Caco-2 (cell line): ENCODE measurements at regions not wholly inside any gene's neighbourhood (a gene's known extent, or its start where the extent isn't known, plus 50 kb on each side); places are given as distances from the start of the nearest gene placed in this dataset.

Experiments used
- BruUV-seq: library from RNA; stranded (reverse); fragments of 400-500 nt; replicated peaks from 2 replicates; lab custom pipeline; 2021; lab: Mats Ljungman, UMichigan
- CTCF ChIA-PET: fragments of 300-600 bp; sonication (Branson Sonifier 250); formaldehyde crosslinking; loops from one replicate; lab custom pipeline; 2022; ENCODE audit warnings: antibody characterized with exemption; lab: Charles Lee
- POLR2A ChIA-PET: fragments of 300-600 bp; sonication (Branson Sonifier 250); formaldehyde crosslinking; loops from one replicate; lab custom pipeline; 2022; ENCODE audit warnings: antibody characterized with exemption; lab: Charles Lee
- DNase-seq, 2 experiments: peaks; one replicate each; pipeline versions ENCODE4 v3.0.0 to v3.0.0-alpha.2; 2020 to 2022
- H3K27me3 ChIP-seq: replicated peaks from 2 replicates; pipeline ENCODE4 v1.6.0; 2011; ENCODE audit warnings: low read length; ENCODE audit not compliant: control insufficient read depth, insufficient read depth
- H3K36me3 ChIP-seq: 2 replicates; pipeline ENCODE4 v1.5.1; 2011; ENCODE audit warnings: low read length; ENCODE audit not compliant: control insufficient read depth, insufficient read depth
- H3K4me1 ChIP-seq: fragments of 250-450 bp; sonication (Bioruptor Pico); 2 replicates; pipeline ENCODE4 v1.5.1; 2020; ENCODE audit warnings: mild to moderate bottlenecking
- H3K4me3 ChIP-seq: 2 replicates; pipeline ENCODE4 v1.5.1; 2011; ENCODE audit warnings: low read depth, mild to moderate bottlenecking, control low read depth, low read length
- H3K9me3 ChIP-seq: fragments of 250-450 bp; sonication (Bioruptor Pico); 2 replicates; pipeline ENCODE4 v1.5.1; 2020; ENCODE audit warnings: mild to moderate bottlenecking, moderate library complexity
- H3K27ac Mint-ChIP-seq: one replicate; pipeline ENCODE4 v1.8.0; 2022; ENCODE audit warnings: mixed read lengths; ENCODE audit not compliant: unreplicated experiment
- H3K27me3 Mint-ChIP-seq: one replicate; pipeline ENCODE4 v1.8.0; 2022; ENCODE audit warnings: mixed read lengths; ENCODE audit not compliant: insufficient read depth, unreplicated experiment
- H3K36me3 Mint-ChIP-seq: one replicate; pipeline ENCODE4 v1.8.0; 2022; ENCODE audit warnings: mild to moderate bottlenecking, mixed read lengths; ENCODE audit not compliant: insufficient read depth, unreplicated experiment
- H3K4me1 Mint-ChIP-seq: one replicate; pipeline ENCODE4 v1.8.0; 2022; ENCODE audit warnings: low read depth, mixed read lengths; ENCODE audit not compliant: unreplicated experiment
- H3K4me3 Mint-ChIP-seq: one replicate; pipeline ENCODE4 v1.8.0; 2022; ENCODE audit warnings: mild to moderate bottlenecking, moderate library complexity, mixed read lengths; ENCODE audit not compliant: unreplicated experiment
- H3K9me3 Mint-ChIP-seq: one replicate; pipeline ENCODE4 v1.8.0; 2022; ENCODE audit warnings: mixed read lengths; ENCODE audit not compliant: unreplicated experiment
- CTCF ChIP-seq, 2 experiments: fragments of 200-600 bp in 1 of 2; IDR thresholded peaks; 1 replicate in 1 of 2; 2 replicates in 1 of 2; pipeline versions ENCODE4 v1.5.1 to v1.8.0; 2011 to 2022; ENCODE audit warnings: antibody characterized with exemption in 1 of 2, control low read depth in 1 of 2, inconsistent platforms in 1 of 2, low read depth in 1 of 2, low read length in 1 of 2, mild to moderate bottlenecking in 1 of 2, moderate library complexity in 1 of 2; ENCODE audit not compliant: insufficient read depth in 1 of 2, severe bottlenecking in 1 of 2, unreplicated experiment in 1 of 2
- intact Hi-C: fragments of 100-400 bp; cut with micrococcal nuclease; formaldehyde crosslinking; loops from one replicate; pipeline ENCODE4 v1.10.0; 2022; ENCODE audit not compliant: unreplicated experiment

DNA sequence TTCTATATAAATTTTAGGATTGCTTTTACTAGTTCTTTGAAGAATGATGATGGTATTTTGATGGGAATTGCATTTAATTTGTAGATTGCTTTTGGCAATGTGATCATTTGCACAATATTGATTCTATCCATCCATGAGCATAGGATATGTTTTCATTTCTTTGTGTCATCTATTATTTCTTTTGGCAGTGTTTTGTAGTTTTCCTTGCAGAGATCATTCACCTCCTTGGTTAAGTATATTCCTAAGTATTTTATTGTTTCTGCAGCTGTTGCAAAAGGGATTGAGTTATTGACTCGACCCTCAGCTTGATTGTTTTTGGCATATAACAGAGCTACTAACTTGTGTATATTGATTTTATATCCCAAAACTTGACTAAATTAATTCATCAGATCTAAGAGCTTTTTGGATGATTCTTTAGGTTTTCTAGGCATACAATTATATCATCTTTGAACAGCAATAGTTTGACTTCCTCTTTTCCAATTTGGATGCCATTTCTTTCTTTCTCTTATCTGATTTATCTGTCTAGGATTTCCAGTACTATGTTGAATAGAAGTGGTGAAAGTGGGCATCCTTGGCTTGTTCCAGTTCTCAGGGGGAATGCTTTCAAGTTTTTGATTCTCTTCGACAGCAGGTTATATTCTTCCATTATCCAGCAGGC is 668.1 kb downstream of the SLC16A7 start:
- Mint-ChIP-seq H3K27ac (no peak overlapping the region), H3K9me3 (no peaks in the 10 kb centered on the region), H3K4me1 (no peaks in the 10 kb centered on the region), H3K27me3 (no peaks in the 10 kb centered on the region), H3K4me3 (no peak overlapping the region), H3K36me3 (no peaks in the 10 kb centered on the region)
- BruUV-seq: no TSS peak
- Histone ChIP-seq H3K27me3 (no peaks in the 10 kb centered on the region), H3K4me1 (peaks cover 17% of the 10 kb centered on the region; the same call in 1 of the 2 replicates), H3K4me3 (no peak overlapping the region), H3K9me3 (no peaks in the 10 kb centered on the region), H3K36me3 (no peaks in the 10 kb centered on the region)
- TF ChIP-seq CTCF (IDR thresholded peaks at IDR 0.05; ENCODE audit: insufficient read depth in 1 of 2, low read depth in 1 of 2, low read length in 1 of 2, severe bottlenecking in 1 of 2, unreplicated experiment in 1 of 2): no peak
- CTCF ChIA-PET: no interaction called here
- intact Hi-C loops: no loop called here
- POLR2A ChIA-PET: no interaction called here
- DNase-seq: no peak

- TF ChIP-seq CTCF (IDR thresholded peaks at IDR 0.05; ENCODE audit: insufficient read depth in 1 of 2, low read depth in 1 of 2, low read length in 1 of 2, severe bottlenecking in 1 of 2, unreplicated experiment in 1 of 2): no peak
- CTCF ChIA-PET: no interaction called here
- no peak for DNase-seq
Measured at GRCh38 chr12:60265741-60266140, 669.9 kb downstream of the SLC16A7 start.

GRCh38 chr12:60266381-60266852 is 670.6 kb downstream of the SLC16A7 start:
- POLR2A ChIA-PET: no interaction called here
- Histone ChIP-seq H3K36me3 (no peaks in the 10 kb centered on the region), H3K4me3 (no peak overlapping the region), H3K27me3 (no peaks in the 10 kb centered on the region), H3K9me3 (no peaks in the 10 kb centered on the region), H3K4me1 (peaks cover 17% of the 10 kb centered on the region; the same call in 1 of the 2 replicates)
- no peaks in the 10 kb centered on the region for H3K27me3 Mint-ChIP-seq
- DNase-seq: peak in 1 of 2 experiments; percentile 1
- no peaks in the 10 kb centered on the region for H3K36me3 Mint-ChIP-seq
- BruUV-seq: no TSS peak
- H3K4me1 Mint-ChIP-seq: no peaks in the 10 kb centered on the region
- CTCF ChIA-PET: interaction anchor here (1.0 kb wide), 1 partner anchor 9 kb away, joined by 3 read pairs; no protein-coding TSS in a partner anchor
- no peaks in the 10 kb centered on the region for H3K9me3 Mint-ChIP-seq
- no peak for TF ChIP-seq CTCF (IDR thresholded peaks at IDR 0.05; ENCODE audit: insufficient read depth in 1 of 2, low read depth in 1 of 2, low read length in 1 of 2, severe bottlenecking in 1 of 2, unreplicated experiment in 1 of 2)
- intact Hi-C loops: no loop called here
- no peak overlapping the region for H3K4me3 Mint-ChIP-seq
- no peak overlapping the region for H3K27ac Mint-ChIP-seq

More at GRCh38 chr12:60265741-60266140, 669.9 kb downstream of the SLC16A7 start:
- intact Hi-C loops: no loop called here
- Histone ChIP-seq H3K4me3 (no peak overlapping the region), H3K9me3 (no peaks in the 10 kb centered on the region), H3K27me3 (no peaks in the 10 kb centered on the region), H3K36me3 (no peaks in the 10 kb centered on the region), H3K4me1 (peaks cover 17% of the 10 kb centered on the region; the same call in 1 of the 2 replicates)
- no peaks in the 10 kb centered on the region for H3K27me3 Mint-ChIP-seq
- H3K36me3 Mint-ChIP-seq: no peaks in the 10 kb centered on the region
- H3K4me3 Mint-ChIP-seq: no peak overlapping the region
- H3K9me3 Mint-ChIP-seq: no peaks in the 10 kb centered on the region
- POLR2A ChIA-PET: no interaction called here
- H3K27ac Mint-ChIP-seq: no peak overlapping the region
- no peaks in the 10 kb centered on the region for H3K4me1 Mint-ChIP-seq
- BruUV-seq: no TSS peak
